ENCODE measurements at regions not wholly inside any gene's neighbourhood (a gene's known extent, or its start where the extent isn't known, plus 50 kb on each side); places are given as distances from the start of the nearest gene placed in this dataset.
A peak's percentile ranks its signal among the peaks of the same experiment; 100 is the strongest.

DNA sequence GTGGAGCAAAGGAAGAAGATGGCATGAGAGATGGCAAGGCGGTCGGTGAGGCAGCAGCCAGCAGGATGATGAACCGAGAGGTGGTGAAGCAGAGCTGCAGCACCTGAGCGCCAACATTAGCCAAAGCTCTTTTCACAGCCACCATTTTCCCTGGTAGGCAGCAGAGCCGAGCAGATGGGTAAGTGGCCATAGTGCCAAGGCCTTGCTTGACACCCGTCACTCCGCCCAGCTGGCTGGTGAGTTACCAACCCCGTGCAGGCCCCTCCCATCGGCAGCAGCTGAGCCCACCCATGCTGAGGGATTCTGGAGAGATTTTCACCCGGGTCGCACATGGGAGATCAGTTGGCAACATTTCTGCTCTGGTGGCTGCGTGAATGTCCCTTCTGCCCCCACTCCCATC lies 647.7 kb downstream of the PTPRU start:
- 85 to 89% methylated on average over 12 of the region's 12 CpGs for WGBS, 2 donors
- H3K4me1 ChIP-seq: no peaks in the 10 kb centered on the region
- no peak for DNase-seq

DNA sequence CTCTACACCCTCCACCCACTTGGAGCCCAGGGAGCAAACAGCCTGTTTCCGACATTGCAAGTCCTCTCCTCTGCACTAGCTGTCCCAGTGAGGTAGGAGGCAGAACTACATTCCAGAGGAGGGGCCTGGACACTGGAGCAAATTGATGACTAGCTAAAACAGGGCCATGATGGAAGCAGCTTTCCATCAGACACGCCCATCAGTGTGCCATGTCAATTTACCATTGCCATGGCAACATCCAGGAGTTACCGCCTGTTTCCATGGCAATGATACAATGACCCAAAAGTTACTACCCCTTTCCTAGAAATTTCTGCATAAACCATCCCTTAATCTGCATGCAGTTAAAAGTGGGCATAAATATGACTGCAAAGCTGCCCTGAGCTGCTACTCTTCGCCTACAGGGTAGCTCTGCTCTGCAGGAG lies 647.1 kb downstream of the PTPRU start:
- no peaks in the 10 kb centered on the region for H3K9me3 ChIP-seq
- no peak overlapping the region for H3K27ac ChIP-seq
- intact Hi-C loops (cut with DNase I): no loop called here
- WGBS, 2 donors: 83 to 84% methylated on average over 4 of the region's 4 CpGs
- H3K27me3 ChIP-seq: no peaks in the 10 kb centered on the region
- no peaks in the 10 kb centered on the region for H3K4me1 ChIP-seq
- no peak for DNase-seq
- TF ChIP-seq POLR2A (IDR thresholded peaks at IDR 0.05) (no peak), CTCF (IDR thresholded peaks at IDR 0.05) (no peak)
- no peaks in the 10 kb centered on the region for H3K36me3 ChIP-seq
- no peak overlapping the region for H3K4me3 ChIP-seq (replicated peaks in 1 of 3)

More for the DNA sequence above, 647.7 kb downstream of the PTPRU start:
- Histone ChIP-seq H3K4me3 (replicated peaks in 1 of 3) (no peak overlapping the region), H3K9me3 (no peaks in the 10 kb centered on the region), H3K27ac (no peak overlapping the region), H3K36me3 (no peaks in the 10 kb centered on the region), H3K27me3 (no peaks in the 10 kb centered on the region)
- intact Hi-C loops (cut with DNase I): no loop called here
- TF ChIP-seq CTCF (IDR thresholded peaks at IDR 0.05) (no peak), POLR2A (IDR thresholded peaks at IDR 0.05) (no peak)

DNA sequence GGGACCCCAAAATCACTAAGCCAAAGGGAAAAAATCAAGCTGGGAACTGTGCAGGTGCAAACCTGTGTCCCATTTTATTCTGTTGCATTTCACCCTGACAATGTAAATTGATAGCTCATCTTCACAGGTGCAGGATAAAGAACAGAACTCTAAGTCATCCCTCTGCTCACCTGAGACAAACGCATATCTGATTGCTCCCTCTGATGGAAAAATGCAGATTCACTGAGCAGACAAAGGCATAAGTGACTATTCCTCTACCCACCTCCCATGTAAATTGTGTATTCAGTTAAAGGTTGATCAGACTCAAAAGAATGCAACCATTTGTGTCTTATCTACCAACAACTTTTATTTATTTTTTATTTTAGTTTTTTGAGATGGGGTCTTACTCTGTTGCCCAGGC lies 644.2 kb downstream of the PTPRU start:
- H3K9me3 ChIP-seq: no peaks in the 10 kb centered on the region
- no peak overlapping the region for H3K4me3 ChIP-seq (replicated peaks in 1 of 3)
- H3K36me3 ChIP-seq: no peaks in the 10 kb centered on the region
- DNase-seq: no peak
- no peaks in the 10 kb centered on the region for H3K27me3 ChIP-seq
- TF ChIP-seq POLR2A (IDR thresholded peaks at IDR 0.05) (no peak), CTCF (IDR thresholded peaks at IDR 0.05) (no peak)
- 80 to 93% methylated on average over 1 of the region's 1 CpG for WGBS, 2 donors
- intact Hi-C loops (cut with DNase I): no loop called here
- H3K4me1 ChIP-seq: no peaks in the 10 kb centered on the region
- H3K27ac ChIP-seq: no peak overlapping the region

DNA sequence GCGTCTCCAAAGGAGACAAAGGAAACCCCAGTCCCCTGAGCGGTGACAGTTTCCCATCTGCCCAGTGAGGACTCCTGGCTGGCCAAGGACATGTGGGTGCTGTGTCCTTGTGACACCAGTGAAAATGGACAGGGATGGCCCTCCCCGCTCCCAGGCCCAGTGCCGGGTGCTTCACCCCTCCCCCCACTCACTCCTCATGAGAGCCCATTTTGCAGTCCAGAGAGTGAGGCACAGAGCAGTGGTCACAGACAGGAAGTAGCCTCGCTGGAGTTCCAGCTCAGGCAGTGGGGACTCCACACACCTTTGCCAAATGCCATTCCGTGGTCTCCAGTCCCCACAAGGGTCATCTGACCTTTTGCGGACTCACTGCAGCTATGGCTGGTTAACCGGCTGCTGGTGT lies 642.9 kb downstream of the PTPRU start:
- no peaks in the 10 kb centered on the region for H3K4me1 ChIP-seq

DNA sequence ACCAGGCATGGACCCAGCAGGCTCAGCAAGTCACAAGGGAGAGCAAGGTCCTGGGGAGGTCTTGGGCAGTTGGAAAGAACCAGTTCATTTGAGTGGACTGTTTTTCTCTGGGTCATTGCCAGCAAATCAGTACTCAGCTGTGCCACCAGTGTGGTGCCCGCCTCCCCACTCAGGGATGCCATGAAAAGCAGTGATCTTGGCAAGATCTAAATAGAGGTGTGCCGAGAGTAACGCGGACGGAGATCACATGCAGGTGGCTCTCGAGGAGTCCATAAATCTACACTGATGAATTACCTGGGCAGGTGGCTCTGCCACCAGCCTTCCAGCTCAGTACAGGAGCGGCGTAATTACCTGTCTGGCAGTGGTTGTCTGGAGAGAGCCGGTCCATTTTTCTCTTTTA lies 642.2 kb downstream of the PTPRU start:
- no peaks in the 10 kb centered on the region for H3K36me3 ChIP-seq
- H3K4me3 ChIP-seq (replicated peaks in 1 of 3): no peak overlapping the region
- no peaks in the 10 kb centered on the region for H3K4me1 ChIP-seq
- no peaks in the 10 kb centered on the region for H3K9me3 ChIP-seq
- no peak overlapping the region for H3K27ac ChIP-seq
- DNase-seq: peak; percentile 4 to 5
- intact Hi-C loops (cut with DNase I): no loop called here
- TF ChIP-seq CTCF (IDR thresholded peaks at IDR 0.05): no peak
- TF ChIP-seq POLR2A (IDR thresholded peaks at IDR 0.05): no peak
- 86 to 95% methylated on average over 9 of the region's 9 CpGs for WGBS, 2 donors
- H3K27me3 ChIP-seq: no peaks in the 10 kb centered on the region

More for the DNA sequence above, 642.9 kb downstream of the PTPRU start:
- Histone ChIP-seq H3K36me3 (no peaks in the 10 kb centered on the region), H3K4me3 (replicated peaks in 1 of 3) (no peak overlapping the region), H3K9me3 (no peaks in the 10 kb centered on the region), H3K27me3 (no peaks in the 10 kb centered on the region), H3K27ac (no peak overlapping the region)
- intact Hi-C loops (cut with DNase I): no loop called here
- TF ChIP-seq CTCF (IDR thresholded peaks at IDR 0.05): no peak
- no peak for TF ChIP-seq POLR2A (IDR thresholded peaks at IDR 0.05)
- DNase-seq: no peak
- 68 to 75% methylated on average over 7 to 8 of the region's 8 CpGs for WGBS, 2 donors

Data from thyroid gland (tissue), 4 donors.